NOMO-1 treated with DMSO at 0.1 percent for 48 hours (cell line): ENCODE measurements at regions not wholly inside any gene's neighbourhood (a gene's known extent, or its start where the extent isn't known, plus 50 kb on each side); places are given as distances from the start of the nearest gene placed in this dataset.
"Not testable (repeated sequence)": the region's sequence is repeated elsewhere in the genome, so short reads cannot be mapped to it uniquely, and the experiment has no call there.

ENCODE experiments used
- DNase-seq: peaks from one replicate; lab custom pipeline; 2025; ENCODE audit not compliant: unreplicated experiment; lab: John Stamatoyannopoulos, UW

DNA sequence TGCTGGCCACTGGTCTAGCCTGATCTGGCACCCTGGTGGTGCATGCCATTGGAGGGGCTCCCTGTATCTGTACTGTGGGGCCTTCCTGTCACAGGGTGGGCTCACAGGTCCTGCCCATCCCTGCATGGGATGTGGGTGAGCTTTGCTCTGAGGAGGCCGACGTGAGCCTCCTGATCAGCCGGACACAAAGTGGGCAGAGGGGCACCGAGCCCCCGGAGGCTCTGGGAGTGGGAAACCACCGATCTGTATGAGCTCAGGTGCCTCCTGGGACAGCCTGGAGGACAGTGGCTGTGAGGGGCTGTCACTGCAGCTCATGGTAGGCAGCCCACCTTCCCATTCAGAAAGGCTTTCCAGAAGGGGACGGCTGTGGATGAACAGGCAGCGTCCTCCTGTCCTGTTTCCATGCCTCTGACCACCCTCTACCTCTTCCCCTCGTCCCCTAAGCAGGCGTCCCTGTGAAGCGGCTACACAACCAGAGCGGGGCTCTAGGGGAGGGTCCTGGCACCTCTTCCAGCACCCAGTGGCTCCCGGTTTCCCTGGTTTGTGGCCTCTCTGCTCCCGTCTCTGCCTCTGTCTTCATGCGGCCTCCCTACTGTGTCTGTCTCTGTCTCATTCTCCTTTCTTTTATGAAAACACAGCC lies 112.5 kb upstream of the OTOS start:
- no peak for DNase-seq

DNA sequence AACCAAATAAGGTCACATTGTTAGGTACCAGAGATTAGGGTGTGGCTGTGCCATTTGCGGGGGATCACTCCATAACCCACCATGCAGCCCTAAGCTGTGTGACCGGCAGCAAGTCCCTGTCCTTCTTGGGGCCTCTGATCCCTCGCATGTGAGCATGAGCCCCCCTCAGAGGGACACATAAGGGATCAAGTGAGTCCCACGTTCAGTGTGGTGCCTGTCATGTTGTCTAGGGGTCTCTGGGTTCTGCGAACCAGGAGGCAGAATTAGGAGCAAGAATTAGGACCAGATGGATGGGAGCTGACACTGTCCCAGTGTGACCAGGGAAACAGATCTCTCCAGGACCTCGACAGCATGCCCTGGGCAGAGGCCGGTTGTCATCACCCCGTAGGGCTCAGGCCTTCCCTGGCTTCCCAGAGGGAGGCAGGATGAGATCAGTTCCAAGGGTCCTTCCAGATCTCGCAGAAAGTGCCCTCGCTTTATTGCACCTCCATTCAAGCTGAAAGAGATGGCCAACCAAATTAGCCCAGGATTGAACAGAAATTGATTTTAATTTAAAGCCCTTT lies 113.2 kb upstream of the OTOS start:
- no peak for DNase-seq

DNA sequence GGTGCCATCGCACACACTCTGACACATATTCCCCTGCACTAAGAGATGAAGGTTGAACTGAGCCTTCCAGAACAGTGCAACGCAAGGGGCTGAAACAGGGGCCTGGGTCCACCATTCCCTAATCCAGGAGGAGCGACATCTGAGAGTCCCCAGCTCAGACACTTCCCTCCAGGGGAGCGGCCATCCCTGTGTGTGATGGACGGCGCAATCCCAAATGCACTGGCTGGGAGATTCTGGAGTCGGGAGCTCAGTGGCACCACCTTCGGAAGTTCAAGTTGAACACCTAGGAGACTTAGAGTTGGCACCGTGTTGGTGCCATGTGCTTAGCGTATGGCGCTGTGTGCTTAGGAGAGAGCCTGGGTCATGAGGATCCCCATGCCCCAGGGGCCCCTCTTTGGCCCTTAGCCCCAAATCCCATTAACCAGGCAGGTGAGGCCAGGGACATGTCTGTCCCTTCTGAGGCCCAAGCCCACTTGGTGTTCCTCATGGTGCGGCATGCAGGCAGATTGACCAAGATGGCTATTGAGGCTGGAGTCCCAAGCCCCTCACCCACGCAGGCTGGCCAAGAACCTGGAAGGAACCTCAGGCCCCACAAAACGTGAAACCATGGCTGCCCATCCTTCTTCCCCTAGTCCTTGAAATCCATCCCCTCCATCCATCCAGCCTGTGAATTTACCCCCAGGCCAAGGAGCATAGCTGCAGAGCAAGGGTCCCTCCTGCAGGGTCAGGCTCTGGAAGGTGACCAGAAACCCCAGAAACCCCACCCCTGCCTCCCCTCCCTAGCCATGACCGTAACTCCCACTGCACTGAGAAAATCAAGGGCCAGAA lies 114.1 kb upstream of the OTOS start:
- no peak for DNase-seq

DNA sequence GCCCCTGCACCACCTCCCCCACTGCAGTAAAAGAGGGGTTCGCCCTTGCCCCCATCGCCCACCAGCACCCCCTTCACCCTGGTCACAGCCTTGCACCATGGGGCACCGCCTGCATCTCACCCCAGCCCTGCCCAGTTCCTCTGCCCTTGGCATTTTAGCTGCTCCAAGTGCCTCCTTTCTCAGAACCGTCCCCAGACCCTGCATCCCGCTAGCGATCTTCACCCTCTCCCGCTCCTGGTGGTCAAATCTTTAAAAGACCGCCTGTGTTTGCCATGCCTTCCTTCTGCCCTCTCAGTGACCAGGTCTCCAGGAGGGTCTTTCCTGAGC lies 114.7 kb upstream of the OTOS start:
- no peak for DNase-seq

DNA sequence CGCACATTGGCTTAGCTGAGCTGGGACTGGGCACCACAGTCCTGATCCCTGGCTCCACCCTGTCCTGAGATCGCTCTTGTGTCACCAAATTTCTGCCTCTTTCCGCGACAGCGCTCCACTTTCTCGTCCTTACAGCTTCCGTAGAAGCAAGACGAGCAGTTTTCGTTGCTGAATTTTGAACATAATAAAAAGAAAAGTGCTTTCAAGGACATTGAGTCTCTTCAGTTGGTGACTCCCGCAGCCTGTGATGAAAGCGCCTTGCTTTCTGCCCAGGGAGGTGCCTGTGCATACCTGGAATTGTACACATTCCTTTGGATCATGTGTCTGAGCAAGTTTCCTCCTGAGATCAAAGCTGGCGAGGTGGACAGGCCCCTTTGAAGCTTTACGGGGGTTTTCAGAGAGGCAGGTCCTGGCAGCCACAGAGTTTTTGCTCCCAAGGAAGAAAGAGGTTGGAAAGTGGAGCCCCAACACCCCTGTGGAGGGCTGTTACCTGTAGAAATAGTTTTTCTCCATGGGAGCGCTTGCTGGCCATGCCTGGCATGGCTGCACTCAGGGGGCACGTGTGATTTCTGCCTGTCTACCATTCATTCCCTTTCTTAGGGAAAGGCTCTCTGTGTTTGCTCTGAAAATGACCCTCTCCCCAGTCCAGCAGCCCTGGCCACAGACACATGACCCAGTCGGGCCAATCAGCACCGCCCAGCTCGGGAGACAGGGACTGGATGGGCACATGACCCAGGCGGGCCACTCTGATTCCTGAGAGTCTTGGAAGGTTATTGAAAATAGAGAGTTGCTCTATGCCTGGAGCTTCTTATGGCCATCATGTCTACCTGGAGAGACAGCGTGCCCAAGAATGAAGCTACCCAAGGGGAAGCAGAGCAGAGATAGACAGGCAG lies 115.6 kb upstream of the OTOS start:
- DNase-seq = peak; percentile 82

DNA sequence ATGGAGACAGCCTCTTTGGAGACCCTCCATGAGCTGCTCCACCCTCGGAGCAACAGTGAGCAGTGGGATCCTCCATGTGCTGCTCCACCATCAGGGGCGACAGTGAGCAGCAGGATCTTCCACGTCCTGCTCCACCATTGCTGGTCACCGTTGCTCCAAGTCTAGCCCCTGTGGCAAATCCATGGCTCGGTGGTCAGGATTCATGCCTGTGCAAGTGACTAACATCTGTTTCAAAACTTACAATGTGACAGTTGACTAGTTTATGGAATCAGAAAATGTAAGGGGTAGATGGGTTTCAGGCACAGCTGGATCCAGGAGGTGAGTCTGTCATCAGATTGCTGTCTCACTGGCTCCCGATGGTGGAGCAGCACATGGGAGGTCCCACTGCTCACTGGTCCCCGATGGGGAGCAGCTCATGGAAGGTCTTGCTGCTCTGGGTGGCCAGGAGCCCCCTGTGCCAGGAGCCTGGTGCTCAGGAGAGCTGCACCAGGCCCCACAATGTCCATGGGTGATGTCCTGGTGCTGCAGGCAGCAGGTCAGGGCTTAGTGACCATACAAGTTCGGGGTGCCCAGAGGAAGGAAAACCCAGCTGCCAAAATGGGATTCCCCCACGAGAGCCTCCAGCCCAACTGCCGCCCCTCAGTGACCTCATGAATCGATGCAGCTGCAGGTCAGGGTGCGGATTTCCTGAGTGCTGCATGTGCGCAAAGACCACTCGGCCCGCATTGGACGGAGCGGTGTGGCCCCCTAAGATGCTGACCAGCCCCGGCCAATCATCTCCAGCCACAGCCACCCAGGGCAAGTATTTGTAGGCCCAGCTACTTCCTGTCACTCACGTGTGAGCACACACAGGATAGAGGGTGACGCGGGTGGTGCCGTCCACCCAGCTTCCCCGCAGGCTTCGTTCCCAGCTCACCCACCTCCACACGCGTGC lies 116.5 kb upstream of the OTOS start:
- no peak for DNase-seq

DNA sequence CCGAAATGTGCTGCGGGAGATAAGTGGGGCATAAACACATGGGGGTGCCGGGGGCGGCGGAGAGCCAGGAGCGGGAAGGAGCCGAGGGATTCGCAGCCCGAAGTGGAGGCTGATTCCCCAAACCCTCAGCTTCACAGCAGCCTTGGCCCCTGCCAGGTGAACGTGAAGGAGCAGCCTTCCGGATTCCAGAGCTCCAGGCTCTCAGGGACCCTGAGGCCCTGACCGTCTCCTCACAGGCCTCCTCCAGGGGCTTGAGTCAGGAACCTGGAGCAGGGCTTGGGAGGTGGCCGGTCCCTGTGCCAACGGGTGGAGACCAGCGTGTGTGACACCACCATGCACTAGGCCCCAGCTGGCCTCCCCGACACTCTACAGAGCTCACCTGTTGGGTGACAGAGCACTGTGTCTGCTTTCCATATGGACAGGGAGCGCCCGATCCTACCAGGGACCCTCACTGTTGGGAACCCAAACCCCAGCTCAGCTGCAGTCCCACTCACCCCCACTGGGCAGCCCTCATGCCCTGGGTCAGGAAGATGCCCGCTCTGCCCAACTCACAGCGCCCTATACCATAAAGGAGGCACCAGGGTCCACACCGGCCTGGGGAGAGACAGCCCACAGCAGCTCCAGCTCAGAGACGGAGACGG lies 117.6 kb upstream of the OTOS start:
- DNase-seq = no peak

DNA sequence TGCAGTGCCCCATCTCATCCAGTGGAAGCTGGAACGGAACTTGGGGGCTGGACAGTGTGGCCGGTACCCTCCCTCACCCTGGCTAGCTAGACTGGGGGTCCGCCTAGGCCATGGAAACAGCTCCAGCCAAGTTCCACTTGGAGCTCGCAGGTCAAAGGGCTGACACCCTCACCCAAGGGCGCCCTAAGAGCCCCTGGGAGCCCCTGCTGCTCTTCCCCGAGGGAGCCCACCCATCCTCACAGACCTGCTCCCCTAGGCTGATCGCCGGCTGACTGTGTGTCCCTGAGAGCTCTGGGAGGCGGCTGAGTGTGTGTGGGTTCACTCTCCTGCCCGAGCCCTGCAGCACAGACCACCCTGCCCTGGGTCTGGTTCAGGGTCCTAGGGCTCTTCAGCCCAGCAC lies 118.2 kb upstream of the OTOS start:
- no peak for DNase-seq

DNA sequence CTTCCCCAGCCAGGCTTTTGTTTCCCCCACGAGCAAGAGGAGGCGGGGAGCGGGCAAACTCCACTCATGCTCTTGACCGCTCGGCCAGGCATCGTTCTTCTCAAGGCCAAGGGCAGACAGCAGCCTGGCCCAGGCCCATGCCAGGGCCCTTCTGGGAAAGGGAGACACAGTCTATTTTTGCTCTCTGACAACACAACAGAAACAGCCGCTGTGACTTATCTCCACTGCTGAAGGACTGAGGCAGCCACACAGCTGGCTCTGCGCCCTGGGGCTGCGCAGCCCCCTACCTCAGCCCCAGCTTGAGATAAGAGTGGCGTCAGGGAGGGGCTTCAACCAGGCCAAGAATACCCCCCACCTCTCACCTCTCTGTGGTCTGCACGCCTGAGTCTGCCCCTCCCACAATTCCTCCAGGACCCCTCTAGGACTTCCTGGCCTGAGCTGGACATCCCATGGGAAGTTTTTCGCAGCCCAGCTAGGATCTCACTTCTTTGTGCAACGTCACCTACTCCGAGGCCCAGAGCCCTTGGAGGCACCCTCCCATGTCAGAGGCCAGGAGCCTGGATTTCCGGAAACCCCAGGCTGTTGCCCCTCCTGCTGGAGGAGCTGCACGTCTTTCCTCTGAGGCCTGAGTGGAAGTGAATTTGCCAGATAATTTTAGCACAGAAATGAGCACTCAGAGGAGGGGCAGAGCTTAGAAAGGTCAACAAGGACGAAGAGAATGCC lies 118.9 kb upstream of the OTOS start:
- no peak for DNase-seq

DNA sequence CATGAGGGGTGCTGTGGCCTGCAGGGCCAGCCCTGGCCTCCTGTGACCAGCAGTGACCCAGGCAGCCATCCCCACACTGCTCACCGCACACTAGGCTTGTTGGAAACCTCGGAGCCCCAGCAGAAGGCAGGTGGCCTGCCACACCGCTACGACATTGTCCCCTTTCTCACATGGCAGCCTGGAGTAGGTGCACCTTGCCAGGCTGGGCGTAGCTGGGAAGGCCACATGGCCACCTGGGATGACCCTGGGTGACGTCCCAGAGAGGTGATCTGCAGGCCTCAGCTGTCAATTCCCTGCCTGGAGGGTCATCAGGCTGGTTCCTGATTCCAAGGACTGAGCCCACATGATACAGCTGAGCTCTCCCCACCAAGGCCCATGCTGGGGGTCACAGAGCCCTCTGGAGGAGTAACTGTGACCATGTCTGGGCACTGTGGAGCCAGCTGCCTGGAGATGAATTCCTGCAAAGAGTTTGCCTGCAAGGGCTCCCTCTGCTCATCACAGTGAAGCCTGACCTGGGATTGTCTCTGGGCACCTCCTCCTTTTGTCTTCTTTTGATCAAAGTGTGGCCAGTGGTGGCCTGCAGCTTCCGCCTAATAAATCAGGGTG lies 119.6 kb upstream of the OTOS start:
- DNase-seq = no peak

DNA sequence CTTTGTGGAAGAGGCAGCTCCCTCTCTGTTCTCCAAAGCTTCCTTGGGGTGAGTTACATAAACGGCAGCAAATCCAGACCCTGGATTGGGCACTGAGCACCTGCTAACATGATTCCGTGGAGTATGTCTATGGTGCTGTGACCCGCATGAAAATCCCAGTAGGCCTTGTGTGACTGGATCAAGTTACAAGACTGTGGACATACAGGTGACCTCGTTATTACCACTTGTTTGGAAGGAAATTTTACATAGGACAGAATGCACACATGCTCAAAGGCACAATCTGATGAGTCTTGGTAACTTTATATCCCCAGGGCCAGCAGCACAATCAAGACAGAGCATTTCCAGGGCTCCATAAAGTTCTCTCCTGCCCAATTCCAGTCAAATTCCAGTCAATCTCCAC lies 120.2 kb upstream of the OTOS start:
- no peak for DNase-seq

DNA sequence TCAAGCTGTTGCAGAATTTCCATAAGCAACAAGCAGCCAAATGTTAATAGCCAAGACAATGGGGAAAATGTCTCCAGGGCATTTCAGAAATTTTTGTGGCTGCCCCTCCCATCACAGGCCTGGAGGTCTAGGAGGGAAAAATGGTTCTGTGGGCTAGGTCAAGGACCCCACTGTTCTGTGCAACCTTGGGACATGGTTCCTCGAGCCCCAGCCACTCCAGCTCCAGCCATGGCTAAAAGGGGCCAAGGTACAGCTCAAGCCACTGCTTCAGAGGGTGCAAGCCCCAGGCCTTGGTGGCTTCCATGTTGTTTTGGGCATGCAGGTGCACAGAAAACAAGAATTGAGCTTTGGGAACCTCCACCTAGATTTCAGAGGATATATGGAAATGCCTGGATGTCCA lies 122.1 kb upstream of the OTOS start:
- DNase-seq = not testable (repeated sequence)

DNA sequence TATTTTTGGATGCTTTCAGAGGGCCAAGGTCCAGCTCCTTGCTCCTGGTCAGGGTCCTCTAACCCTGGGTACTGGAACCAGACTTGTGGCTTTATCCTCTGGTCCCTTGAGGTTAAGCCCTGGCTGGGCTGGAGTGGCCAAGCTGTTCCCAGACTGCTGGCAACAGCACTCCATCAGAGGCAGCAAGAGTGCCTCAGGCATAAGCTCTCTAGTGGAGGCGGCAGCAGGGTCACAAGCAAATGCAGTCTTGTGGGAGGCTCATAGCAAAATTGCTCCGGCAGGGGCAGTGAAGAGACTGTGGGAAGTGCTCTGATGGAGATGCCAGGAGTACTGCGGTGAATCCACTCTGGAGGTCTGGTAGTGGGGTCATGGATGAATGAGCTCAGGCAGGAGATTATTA lies 128.9 kb upstream of the OTOS start:
- DNase-seq = no peak

DNA sequence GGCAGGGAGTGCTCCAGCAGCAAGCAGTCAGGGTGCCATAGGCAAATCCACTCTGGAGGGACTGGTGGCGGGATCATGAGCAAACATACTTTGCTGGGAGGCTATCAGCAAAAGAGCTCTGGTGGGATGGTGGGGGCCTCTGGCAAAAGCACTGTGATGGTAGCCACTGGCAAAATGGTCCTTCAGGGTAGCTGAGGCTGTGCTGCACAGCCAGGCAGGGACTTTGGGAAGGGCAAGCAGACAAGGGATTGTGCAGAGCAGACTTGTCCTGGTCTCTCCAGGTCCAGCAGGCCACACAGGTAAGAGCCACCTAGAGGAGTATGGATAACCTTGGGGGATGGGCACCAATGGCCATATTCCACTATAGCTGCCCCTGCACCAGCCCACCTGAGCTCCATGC lies 129.4 kb upstream of the OTOS start:
- no peak for DNase-seq

DNA sequence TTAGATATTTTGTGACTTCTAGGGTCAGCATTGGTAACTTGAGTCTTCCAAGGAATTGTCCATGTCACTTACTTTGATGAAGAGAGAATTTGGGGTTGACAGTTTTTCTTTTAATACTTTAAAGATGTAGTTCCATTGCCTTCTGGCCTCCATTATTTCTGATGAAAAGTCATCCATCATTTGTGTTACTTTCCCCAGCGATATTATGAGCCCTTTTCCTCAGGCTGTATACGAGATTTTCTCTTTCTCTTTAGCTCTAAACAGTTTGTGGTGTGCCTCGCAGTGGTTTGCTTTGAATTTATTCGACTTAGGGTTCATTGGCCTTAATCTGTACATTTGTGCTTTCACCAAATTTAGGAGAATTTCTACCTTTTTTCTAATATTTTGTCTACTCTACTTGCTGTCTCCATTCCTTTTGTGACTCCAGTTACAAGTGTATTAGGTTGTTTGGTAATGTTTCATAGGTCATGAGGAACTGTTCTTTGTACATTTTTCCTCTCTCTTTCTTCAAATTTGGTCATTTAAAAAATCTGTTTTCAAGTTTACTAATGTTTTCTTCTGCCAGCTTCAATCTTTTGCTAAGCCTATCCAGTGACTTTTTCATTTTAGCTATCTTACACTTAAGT lies 131.4 kb upstream of the OTOS start:
- no peak for DNase-seq

DNA sequence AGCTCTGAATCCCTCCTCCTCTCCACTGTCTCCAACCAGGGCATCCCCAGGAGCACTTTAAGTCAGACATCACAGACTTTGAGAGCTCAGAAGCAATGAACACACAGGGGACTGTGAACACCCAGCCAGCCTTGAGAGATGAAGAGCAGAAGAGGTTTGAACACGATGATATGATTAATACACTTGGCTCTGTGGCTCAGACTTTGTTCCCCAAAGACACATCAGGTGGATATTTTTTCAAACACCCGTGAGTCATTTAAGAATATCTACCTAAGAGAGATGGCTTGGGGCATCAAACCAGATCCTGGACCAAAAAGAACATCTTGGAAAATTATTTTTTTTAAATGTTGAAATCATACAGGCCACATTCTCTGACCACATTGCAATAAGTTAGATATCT lies 134.9 kb upstream of the OTOS start:
- no peak for DNase-seq

DNA sequence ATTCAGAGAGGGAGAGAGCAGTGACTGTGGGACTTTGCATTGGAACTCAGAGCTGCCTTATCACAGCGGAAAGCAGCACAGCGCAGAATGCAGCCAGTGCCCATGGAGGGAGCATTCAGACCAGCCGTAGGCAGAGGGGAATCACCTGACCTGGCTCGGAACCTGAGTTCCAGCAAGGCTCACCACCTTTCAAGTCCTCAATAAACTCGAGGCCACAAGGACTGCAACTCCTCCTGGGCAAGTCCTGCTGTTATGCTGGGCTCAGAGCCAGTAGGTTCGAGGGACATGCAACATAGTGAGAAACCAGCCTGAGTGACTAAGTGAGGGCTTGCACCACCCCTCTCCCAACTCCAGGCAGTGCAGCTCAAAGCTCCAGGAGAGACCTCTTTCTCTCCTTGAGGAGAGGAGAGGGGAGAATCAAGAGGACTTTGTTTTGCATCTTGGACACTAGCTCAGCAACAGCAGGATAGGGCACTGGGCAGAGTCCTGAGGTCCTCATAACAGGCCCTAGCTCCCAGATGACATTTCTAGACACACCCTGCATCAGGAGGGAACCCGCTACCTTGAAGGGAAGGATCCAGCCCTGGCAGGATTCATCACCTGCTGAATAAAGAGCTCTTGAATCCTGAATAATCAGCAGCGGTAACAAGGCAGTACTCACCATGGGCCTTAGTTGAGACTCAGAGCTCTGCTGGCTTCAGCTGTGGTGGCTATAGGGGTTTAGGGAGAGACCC lies 136.8 kb upstream of the OTOS start:
- DNase-seq = no peak
